NCI-H2196 treated with DMSO at 0.1 percent for 48 hours (cell line): ENCODE measurements at regions not wholly inside any gene's neighbourhood (a gene's known extent, or its start where the extent isn't known, plus 50 kb on each side); places are given as distances from the start of the nearest gene placed in this dataset.
"Not testable (repeated sequence)": the region's sequence is repeated elsewhere in the genome, so short reads cannot be mapped to it uniquely, and the experiment has no call there.

ENCODE experiments used
- DNase-seq: peaks from one replicate; lab custom pipeline; 2025; ENCODE audit not compliant: unreplicated experiment; lab: John Stamatoyannopoulos, UW

DNA sequence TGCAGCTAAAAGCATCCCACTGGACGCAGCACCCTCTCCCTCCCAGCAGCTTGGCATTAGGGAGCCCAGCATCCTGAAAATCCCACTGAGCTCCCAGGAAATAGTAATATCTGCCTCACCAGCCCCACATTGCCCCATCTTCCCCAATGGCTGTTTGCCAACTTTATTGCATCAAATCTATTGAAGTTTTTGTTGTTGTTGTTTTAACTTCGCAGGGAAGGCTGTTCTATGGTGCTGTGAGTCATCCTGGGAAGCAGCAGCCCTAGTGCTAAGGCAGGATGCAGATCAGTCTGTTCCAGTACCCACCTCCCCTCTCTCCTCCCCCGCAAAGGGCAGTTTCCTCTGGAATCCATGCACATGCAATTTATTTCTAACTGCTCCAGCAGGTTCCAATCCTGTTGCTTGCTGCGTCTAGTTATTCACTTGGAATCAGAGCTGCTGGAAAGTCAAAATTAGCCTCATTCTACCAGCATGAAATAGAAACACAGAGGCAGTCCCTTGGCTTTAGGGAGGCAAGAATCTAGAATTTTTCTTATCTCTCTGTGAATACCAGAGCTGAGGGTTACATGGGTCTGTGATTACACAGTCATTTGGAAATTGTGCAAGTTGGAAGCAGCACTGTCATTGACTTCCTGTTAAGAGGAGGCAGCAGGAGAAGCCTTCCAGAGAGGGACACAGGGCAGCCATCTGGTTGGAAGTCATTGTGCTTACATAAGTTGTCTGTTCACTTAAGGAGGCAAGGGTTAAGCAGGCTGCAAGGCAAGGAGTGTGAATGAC is 115.9 kb upstream of the CACUL1 start:
- no peak for DNase-seq

DNA sequence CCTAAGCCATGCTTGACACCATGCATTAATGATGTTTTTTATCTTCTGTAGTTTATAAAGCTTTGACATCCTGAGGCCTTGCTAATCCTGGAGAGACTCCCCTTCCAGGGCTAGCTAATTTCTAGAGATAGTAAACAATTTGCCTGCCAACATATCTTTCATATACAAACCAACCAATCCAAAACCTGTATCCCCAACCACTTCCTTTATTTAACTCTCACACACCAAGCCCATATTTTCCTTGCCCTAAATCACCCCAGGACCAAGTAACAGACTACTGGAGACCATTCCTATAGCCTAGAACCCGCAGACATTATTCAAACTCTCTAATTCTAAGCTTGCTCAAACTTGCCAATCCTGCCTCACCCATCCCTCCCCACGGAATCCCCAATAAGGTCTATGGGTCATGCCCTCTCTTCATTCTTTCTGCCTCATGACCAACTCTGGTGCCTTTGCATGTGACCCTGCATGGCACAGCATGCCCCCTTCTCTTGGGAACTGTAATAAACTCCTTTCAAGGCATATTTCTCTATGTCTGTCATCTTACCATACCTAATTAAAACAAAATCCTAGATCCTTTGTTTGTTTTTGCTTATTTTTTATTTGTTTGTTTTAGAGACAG is 116.6 kb upstream of the CACUL1 start:
- DNase-seq: no peak

DNA sequence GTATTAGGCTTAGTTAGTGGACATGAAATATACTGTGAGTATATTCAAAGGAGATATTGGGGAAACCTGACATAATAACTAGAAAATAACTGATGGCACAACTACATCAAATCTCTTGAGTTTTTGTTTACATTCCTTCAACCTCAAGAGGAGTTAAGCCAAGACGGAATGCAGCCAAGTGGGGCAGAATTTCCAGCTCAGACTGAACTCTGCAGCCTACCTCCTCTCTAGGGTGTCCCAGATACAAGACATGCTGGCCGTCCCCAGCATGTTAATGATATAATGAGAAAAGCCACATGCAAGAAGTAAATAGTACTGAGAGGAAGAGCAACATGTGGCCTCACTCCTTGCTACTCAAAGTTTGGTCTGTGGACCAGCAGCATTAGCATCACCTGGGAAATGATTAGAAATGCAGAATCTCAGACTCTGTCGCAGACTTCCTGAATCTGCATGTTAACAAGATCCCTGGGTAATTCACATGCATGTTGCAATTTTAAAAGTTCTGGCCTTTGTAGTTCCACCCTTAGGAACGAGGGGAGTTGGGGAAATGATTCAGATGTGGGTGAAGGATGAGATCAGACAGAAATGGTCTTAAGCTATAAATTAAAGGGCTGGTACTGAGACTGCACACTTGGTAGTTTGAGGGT is 118.4 kb upstream of the CACUL1 start:
- no peak for DNase-seq

DNA sequence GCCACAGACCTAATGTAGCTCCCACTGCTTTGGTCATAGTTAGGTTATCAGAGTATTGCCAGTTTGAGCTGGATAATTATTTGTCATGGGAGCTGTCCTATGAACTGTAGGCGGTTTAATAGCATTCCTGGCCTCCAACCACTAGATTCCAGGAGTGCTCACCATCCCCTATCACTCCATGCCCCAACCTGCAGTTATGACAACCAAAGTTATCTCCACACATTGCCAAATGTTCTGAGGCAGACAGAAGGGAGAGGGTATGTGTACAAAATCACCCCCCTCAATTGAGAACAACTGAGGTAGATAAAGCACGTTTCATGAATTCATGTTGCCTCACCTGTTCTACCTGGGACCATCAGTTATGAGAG is 119.0 kb upstream of the CACUL1 start:
- DNase-seq: no peak

DNA sequence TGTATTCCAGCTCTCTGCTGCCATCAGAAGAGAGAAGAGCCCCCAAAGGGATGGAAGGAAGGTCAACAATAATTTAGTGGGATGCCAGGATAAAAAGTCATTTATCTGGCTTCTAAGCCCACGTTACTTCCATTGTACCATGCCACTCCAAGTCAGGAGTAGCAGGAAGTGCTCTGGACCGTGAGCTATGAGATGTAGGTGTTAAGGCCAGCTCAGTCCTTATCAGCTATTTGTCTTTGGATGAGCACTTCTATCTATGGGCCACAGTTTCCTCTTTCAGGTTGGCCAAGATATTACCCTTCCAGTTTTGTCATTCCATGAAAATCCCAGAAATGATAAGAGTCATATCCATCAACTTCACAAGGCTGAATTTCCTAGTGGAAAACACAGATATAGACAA is 119.4 kb upstream of the CACUL1 start:
- DNase-seq: no peak

DNA sequence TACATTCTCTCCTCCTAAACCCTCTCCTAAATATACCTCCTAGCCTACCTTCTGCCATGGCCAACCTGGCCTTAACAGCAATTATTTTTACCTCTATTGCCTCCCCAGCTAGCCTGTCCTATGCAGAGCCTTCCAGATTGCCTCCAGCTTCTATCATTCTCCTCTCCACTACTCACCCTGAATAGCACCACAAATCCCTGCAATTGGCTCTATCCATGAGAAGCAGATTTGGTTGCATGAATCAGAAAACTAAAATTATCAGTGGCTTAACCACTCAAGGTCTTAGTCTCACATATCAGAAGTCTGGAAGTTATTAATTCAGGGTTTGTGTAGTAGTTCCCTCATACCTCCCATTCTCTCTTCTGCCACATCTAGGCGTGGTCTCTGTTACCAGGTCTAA is 120.3 kb upstream of the CACUL1 start:
- DNase-seq: no peak

DNA sequence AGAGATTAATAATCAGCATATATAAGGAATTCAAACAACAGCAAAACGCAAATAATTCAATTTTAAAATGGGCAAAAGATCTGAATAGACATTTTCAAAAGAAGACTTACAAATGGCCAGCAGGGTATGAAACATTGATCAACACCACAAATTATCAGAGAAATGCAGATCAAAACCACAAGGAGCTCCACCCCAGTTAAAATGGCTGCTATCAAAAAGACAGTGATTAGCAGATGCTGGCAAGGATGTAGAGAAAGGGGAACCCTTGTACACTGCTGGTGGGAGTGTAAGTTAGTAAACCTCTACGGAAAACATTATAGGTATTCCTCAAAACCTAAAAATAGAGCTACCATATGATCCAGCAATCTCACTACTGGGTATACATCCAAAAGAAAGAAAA is 128.0 kb upstream of the CACUL1 start:
- no peak for DNase-seq

DNA sequence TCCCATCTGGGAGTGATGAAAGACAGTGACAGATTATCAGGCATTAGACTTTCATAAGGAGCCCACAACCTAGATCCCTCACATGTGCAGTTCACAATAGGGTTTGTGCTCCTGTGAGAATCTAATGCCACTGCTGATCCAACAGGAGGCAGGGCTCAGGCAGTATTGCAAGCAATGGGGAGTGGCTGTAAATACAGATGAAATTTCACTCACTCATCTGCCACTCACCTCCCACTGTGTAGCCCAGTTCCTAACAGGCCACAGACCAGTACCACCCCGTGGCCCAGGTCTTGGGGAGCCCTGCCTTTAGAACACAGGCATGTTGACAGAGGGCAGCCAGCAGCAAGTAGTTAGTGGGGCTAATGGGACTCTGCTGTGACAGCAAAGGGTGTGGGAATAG is 137.3 kb upstream of the NANOS1 start:
- DNase-seq: no peak

DNA sequence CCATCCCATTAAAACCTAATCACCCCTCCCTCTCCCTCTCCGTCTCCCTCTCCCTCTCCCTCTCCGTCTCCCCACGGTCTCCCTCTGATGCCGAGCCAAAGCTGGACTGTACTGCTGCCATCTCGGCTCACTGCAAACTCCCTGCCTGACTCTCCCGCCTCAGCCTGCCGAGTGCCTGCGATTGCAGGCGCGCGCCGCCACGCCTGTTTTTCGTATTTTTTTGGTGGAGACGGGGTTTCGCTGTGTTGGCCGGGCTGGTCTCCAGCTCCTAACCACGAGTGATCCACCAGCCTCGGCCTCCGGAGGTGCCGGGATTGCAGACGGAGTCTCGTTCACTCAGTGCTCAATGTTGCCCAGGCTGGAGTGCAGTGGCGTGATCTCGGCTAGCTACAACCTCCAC is 134.6 kb upstream of the NANOS1 start:
- DNase-seq: not testable (repeated sequence)

DNA sequence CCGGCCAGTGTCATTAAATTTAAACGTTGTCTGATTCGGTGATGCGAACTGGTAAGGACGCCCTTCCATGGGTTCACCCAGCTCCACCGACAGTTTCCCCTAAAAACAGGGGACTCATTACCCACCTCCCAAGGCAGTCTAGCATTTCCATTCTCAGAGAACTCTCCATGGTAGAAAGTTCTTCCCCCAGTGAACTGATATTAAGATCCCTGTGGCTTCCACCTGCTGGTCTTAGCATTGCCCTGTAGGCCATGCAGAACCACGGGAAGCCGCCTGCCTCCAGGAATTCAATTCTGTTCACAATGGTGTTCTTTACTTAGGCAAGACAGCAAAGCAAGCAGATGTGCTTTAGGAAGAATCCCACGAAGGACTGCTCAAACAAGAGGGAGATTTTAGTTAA is 128.9 kb upstream of the NANOS1 start:
- no peak for DNase-seq

DNA sequence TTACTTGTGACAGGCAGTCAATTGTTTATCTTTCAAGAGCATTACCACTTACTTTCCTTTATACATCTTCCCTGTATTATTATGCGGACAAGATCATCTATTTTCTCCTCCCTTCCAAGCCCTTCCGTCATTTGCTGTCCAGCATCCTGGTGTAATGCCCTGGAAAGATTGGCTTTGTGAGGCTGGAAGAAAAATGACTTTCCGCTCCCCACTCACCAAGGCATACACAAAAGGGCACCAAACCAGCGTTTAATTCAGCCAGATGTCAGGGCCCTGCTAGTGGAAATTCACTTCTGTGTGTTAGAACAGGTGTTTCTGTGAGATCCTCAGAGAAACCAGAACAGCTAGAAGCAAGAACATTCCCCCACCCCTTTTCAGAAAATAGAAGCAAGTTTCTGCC is 128.1 kb upstream of the NANOS1 start:
- no peak for DNase-seq

DNA sequence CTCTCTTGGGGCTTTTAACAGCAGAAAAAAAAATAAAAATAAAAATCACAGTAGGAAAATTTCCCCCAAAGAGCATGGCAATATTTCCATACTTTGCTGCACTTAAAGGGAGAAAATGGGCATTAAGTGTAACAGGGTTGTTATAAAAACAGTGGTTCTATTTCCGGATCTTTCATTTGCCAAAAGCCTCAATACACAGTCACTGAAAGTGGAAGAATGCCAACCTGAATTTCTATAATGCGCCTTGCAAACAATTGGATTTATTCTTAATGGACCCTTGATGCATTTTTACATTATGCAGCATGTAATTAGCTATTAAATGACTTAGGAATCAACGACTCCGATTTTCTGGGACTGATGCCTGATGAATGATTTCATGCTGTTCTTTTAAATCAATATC is 127.6 kb upstream of the NANOS1 start:
- no peak for DNase-seq

DNA sequence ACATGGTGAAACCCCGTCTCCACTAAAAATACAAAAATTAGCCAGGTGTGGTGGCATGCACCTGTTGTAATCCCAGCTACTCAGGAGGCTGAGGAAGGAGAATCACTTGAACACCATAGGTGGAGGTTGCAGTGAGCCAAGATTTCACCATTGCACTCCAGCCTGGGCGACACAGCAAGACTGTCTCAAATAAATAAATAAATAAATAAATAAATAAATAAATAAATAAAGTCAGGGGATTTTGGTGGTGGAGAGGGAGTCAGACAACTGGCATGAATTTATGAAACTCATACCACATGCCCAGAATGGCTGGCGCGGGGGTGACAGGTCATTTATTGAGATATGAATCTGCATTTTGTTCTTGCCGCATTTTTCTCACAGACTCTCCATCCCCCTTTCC is 126.9 kb upstream of the NANOS1 start:
- not testable (repeated sequence) for DNase-seq

DNA sequence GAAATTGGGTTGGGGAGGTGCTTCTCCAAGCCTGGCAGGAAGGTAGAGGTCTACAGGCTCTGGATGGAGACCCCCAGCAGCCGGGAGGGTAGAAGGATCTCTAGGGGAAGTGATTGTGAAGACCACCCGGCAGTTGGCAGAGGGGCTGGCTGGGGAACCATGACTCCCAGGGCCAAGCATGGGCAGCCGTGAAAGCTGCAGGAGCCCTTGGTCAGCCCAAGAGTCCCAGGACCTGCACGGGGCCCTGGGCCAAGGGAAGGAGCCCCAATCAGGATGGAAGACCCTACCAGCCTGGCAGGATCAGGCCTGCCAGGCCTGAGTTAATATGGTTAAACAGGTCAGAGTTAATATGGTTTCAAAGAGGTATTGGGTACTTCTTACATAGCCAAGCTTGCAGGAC is 126.3 kb upstream of the NANOS1 start:
- DNase-seq: no peak

DNA sequence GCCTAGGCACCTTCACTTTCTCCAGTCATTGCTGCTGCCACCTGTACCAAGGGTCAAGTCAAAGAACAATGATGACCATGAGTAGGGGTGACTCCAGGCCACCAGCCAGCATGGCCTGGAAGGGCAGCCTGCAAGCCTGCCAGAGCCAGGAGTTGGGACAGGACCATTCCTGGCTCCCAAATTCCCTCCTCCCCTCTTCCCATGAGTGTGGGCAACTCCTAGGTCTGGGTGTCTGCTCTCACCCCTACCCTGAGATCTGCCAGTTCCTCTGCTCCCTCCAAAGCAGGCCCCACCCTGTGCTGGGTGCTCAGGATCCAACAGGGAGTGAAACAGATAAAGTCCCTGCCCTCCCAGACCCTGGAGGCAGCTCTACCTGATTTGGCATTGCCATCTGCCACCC is 125.8 kb upstream of the NANOS1 start:
- no peak for DNase-seq

DNA sequence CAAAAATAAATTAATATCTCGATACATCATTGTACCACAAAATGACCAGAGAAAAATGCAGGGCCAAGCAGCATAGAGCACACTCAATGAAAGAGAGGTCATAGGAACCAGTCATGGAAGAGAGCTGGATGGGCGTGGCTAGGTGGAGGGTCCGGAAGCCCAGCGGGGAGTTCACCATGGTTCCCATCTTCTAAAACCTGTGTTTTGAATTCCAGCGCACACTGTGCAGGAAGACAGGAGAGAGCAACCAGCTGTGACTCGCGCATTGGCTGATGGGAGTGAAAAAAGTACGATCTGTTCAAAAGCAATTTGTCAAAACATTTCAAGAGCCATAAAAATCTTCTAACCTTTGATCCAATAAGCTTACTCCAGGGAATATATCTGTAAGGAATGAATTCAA is 125.2 kb upstream of the NANOS1 start:
- no peak for DNase-seq

DNA sequence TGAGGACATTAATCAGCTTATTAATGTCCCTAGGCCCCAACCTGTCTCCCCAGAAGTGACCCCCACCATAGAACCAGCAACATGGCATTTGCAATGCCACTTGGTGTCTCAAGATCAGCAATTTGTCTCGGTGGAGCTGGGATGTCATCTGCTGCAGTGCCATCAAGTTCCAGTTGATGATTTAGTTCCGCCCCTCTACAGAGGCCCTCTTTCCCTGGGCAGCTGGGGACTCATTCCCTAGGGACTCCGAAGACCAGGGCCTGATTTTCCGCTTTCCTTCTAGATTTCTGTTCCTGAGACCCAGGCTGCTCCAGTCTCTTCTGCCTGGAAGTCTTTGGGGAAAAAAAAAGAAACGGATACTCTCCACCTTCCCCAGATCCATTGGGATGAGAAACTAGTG is 122.5 kb upstream of the NANOS1 start:
- DNase-seq: no peak

DNA sequence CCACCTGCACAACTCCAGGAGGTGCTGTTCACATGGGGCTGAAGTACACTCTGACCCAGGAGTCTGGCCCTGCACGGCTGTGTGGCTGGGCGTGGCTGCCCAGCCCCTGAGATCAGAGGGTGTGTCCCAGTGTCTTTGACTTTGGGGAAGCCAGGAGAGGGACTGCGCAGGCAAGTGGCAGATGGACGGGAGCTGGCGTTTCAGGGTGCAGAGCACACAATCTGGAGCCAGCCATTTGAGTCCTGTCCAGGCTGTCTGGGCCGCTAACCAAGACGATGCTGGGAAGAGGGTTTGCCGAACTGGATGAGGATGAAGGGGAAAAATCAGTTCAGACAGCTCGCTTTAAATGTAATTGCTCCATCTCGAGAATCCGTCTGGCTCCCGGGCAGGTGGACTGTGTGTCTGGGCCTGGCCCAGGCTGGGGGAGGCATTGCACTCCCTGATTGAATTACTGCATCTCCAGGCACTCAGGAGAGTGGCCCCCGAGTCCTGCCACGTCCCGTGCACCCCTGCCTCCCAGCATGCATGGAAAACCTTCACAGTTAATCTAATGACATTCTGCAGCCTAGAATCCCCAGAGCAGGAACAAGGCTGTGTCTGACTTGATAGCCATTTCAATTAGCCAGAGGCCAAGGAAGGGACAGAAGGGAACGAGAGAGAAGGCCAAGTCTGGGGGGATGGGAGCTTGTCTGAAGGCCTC is 120.8 kb upstream of the NANOS1 start:
- no peak for DNase-seq

DNA sequence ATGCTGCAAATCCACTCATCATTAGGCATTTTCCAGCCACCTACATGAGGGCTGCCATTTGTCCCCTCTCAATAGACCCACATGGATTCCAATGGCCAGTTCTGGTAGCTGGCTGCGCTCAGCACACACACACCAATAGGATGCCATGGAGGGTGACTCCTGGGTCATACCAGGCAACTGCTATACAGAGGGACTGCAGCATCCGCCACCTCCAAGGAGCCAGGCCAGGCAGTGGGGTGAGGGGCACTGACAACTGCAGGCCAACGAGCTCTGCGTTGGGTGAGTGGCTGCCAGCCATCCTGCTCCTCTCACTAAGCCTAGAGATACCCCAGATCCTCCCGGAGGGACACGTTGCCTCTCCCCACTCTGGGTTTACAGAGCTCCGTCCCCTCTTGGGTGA is 118.8 kb upstream of the NANOS1 start:
- DNase-seq: no peak

DNA sequence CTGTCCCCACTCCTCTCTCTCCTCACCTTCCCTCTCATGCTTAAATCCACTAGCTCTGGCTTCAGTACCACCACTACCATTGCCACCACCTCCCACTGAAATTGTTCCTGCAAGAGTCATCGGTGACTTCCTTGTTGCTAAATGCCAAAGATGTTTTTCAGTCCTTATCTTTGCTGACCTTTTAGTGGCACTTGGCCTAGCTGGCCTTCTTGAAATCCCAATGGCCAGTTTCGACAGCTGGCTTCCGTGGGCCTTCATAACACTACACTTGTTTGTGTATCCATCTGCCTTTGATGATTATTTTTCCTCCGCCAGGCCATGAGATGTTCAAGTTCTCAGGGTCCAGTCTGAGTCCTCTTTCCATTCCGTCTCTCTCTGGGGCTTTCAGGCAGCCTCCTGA is 118.2 kb upstream of the NANOS1 start:
- DNase-seq: no peak

DNA sequence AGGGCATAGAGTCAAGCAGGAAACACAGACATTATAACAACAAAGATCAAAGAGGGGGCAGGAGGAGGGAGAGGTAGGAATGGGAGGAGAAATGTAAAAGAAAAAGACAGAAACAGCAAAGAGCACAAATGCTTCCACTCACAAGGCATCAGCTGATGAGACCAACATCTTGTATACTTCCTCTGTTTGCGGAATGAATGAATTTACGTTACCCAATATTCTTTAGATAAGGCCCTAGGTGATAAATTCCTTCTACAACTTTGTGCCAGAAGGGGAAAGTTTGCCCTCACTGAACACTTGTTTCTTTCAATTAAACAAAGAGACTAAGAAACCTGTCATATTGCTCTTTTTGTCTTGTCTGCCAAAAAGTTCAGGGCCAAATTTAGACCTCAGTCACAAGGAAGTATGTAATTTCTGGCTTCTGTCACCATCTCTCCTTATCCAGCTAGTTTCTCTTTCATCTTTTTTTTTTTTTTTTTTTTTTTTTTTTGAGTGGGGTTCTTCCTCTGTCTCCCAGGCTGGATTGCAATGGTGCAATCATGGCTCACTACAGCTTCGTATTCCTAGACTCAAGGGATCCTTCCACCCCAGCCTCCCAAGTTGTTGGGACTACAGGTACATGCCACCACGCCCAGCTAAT is 116.4 kb upstream of the NANOS1 start:
- DNase-seq: no peak

DNA sequence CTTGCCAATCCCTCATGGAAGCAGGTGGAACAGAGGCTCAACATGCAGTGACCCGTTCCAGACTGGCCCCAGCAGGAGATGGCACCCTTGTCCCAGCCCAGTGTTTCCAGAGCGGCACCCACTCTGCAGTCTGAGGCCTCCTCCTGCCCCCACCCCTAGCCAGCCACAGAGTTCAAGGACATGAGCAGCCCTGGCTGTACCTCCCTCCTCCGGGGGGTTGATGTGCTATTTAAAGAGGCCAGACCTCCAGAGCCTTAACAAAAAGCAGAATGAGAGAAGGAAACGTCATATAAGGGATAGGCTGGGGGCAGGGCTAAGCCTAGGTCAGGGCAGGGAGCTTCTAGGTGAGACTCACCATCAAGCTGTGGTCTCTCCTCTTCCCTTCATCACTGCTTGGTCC is 115.7 kb upstream of the NANOS1 start:
- DNase-seq: no peak
